DOHH2 (cell line): ENCODE measurements at regions not wholly inside any gene's neighbourhood (a gene's known extent, or its start where the extent isn't known, plus 50 kb on each side); places are given as distances from the start of the nearest gene placed in this dataset.

Experiments
- EZH2phosphoT487 ChIP-seq: fragments of 200-600 bp; sonication (generic); IDR thresholded peaks from 2 replicates; pipeline ENCODE4 v1.6.1; 2017; ENCODE audit warnings: borderline replicate concordance, mild to moderate bottlenecking, antibody characterized with exemption, low read length, moderate library complexity, mixed read lengths
- TF ChIP-seq, protein P1 (sequence below): fragments of 200-600 bp; sonication (generic); IDR thresholded peaks from one replicate; pipeline ENCODE4 v1.5.1; 2014; ENCODE audit warnings: antibody characterized with exemption, mild to moderate bottlenecking, low read depth, low read length; ENCODE audit not compliant: poor library complexity, severe bottlenecking

DNA sequence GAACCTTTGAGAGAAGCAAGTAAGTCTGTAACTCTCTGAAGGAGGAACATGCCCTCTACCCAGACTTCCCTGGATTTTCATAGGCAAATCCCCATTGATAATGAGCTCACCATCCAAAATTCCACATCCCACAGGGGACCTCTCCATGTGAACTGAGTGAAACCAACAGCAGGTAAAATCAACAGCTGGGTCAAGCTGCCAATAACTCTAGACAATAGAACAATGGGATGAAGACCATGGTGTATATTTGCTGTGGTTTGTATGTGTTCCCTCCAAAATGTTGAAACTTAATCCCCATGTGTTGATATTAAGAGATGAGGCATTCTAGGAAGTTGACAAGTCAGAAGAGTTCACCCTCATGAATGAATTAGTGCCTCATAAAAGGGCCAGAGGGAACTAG is 110.2 kb upstream of the MYO10 start:
- TF ChIP-seq, protein P1, sequence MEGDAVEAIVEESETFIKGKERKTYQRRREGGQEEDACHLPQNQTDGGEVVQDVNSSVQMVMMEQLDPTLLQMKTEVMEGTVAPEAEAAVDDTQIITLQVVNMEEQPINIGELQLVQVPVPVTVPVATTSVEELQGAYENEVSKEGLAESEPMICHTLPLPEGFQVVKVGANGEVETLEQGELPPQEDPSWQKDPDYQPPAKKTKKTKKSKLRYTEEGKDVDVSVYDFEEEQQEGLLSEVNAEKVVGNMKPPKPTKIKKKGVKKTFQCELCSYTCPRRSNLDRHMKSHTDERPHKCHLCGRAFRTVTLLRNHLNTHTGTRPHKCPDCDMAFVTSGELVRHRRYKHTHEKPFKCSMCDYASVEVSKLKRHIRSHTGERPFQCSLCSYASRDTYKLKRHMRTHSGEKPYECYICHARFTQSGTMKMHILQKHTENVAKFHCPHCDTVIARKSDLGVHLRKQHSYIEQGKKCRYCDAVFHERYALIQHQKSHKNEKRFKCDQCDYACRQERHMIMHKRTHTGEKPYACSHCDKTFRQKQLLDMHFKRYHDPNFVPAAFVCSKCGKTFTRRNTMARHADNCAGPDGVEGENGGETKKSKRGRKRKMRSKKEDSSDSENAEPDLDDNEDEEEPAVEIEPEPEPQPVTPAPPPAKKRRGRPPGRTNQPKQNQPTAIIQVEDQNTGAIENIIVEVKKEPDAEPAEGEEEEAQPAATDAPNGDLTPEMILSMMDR, result no peak
- TF ChIP-seq EZH2phosphoT487, result no peak
